ENCODE measurements at regions not wholly inside any gene's neighbourhood (a gene's known extent, or its start where the extent isn't known, plus 50 kb on each side); places are given as distances from the start of the nearest gene placed in this dataset.
"Not testable (repeated sequence)": the region's sequence is repeated elsewhere in the genome, so short reads cannot be mapped to it uniquely, and the experiment has no call there.

DNA sequence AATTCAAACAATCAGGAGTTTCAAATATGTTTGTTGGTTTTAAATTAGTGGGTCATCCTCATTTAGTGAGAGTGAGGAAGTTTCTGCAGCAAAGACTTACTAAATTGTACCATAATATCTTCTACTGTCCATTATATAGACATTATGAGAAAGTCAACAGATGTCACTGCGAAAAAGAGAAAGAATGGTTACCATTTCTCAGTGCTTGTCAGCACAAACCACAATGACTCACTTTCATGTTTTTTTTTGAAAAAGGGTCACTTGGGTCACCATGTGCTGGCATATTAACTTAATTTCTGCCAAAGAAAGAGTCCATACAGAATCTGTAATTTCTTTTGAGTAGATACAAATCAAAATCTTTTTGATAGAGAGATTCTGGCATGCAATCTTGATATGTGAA is 924.6 kb upstream of the FAT3 start:
- no peaks in the 10 kb centered on the region for H3K4me1 Mint-ChIP-seq
- H3K4me3 Mint-ChIP-seq: no peak overlapping the region
- H3K27ac Mint-ChIP-seq: no peak overlapping the region
- H3K27me3 Mint-ChIP-seq (ENCODE audit: low read depth): no peaks in the 10 kb centered on the region
- H3K36me3 Mint-ChIP-seq (ENCODE audit: low read depth): no peaks in the 10 kb centered on the region
- no peaks in the 10 kb centered on the region for H3K9me3 Mint-ChIP-seq
- TF ChIP-seq, protein P1, sequence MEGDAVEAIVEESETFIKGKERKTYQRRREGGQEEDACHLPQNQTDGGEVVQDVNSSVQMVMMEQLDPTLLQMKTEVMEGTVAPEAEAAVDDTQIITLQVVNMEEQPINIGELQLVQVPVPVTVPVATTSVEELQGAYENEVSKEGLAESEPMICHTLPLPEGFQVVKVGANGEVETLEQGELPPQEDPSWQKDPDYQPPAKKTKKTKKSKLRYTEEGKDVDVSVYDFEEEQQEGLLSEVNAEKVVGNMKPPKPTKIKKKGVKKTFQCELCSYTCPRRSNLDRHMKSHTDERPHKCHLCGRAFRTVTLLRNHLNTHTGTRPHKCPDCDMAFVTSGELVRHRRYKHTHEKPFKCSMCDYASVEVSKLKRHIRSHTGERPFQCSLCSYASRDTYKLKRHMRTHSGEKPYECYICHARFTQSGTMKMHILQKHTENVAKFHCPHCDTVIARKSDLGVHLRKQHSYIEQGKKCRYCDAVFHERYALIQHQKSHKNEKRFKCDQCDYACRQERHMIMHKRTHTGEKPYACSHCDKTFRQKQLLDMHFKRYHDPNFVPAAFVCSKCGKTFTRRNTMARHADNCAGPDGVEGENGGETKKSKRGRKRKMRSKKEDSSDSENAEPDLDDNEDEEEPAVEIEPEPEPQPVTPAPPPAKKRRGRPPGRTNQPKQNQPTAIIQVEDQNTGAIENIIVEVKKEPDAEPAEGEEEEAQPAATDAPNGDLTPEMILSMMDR (IDR thresholded peaks at IDR 0.05; ENCODE audit: unreplicated experiment in 3 of 3): no peak

DNA sequence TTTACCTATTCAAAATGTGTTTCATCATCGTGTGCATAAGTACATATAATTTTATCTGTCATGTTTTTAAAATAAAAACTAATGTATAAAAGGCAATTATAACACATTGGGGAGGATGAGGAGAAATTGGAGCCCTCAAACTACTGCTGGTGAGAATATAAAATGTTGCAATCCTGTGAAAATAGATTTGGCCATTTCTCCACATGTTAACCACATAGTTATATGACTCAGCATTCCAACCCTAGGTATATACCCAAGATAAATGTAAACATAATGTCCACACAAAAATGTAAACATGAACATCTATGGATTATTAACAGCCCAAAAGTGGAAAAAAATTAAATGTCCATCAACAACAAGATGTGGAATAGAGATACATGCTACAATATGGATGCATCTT is 928.0 kb upstream of the FAT3 start:
- Mint-ChIP-seq H3K9me3 (no peaks in the 10 kb centered on the region), H3K4me1 (no peaks in the 10 kb centered on the region)
- TF ChIP-seq, protein P1 (IDR thresholded peaks at IDR 0.05; ENCODE audit: unreplicated experiment in 3 of 3): no peak

DNA sequence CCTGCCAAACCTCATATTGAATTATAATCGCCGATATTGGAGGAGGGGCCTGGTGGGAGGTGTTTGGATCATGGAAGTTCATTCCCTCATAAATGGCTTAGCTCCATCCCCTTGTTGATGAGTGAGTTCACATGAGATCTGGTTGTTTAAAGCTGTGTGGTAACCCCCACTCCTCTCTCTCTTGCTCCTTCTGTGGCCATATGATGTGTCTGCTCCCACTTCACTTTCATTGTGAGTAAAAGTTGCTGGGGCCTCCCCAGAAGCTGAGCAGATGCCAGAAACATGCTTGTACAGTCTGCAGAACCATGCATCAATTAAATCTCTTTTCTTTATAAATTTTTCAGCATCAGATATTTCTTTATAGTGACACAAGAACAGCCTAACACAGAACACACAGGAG is 929.0 kb upstream of the FAT3 start:
- H3K4me1 Mint-ChIP-seq: no peaks in the 10 kb centered on the region

More for the DNA sequence above, 928.0 kb upstream of the FAT3 start:
- H3K4me3 Mint-ChIP-seq: no peak overlapping the region
- H3K27ac Mint-ChIP-seq: no peak overlapping the region
- no peaks in the 10 kb centered on the region for H3K27me3 Mint-ChIP-seq (ENCODE audit: low read depth)
- no peaks in the 10 kb centered on the region for H3K36me3 Mint-ChIP-seq (ENCODE audit: low read depth)

DNA sequence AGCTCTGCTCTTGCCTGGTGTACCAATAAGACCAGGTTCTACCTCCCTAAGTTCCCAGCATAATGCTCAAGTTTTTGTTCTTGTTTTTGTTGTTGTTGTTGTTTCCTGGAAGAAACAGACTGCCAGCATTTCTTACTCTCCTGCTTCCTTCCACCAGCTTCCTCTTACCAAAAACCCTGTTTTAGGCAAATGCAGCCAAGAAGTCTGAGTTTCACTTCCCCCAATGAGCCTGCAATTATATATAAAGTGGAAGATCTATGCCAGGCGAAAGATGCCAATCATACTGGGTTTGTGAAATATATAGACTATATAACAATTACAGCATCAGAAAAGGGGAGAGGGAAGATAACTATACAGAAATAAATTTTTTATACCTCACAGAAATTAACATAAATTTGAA is 931.5 kb upstream of the FAT3 start:
- no peaks in the 10 kb centered on the region for H3K4me1 Mint-ChIP-seq
- H3K9me3 Mint-ChIP-seq: no peaks in the 10 kb centered on the region
- TF ChIP-seq, protein P1 (IDR thresholded peaks at IDR 0.05; ENCODE audit: unreplicated experiment in 3 of 3): no peak
- H3K4me3 Mint-ChIP-seq: no peak overlapping the region
- no peak overlapping the region for H3K27ac Mint-ChIP-seq
- no peaks in the 10 kb centered on the region for H3K36me3 Mint-ChIP-seq (ENCODE audit: low read depth)
- H3K27me3 Mint-ChIP-seq (ENCODE audit: low read depth): no peaks in the 10 kb centered on the region

More for the DNA sequence above, 929.0 kb upstream of the FAT3 start:
- no peaks in the 10 kb centered on the region for H3K9me3 Mint-ChIP-seq
- TF ChIP-seq, protein P1 (IDR thresholded peaks at IDR 0.05; ENCODE audit: unreplicated experiment in 3 of 3): no peak
- no peak overlapping the region for H3K4me3 Mint-ChIP-seq
- no peaks in the 10 kb centered on the region for H3K36me3 Mint-ChIP-seq (ENCODE audit: low read depth)
- no peak overlapping the region for H3K27ac Mint-ChIP-seq
- H3K27me3 Mint-ChIP-seq (ENCODE audit: low read depth): no peaks in the 10 kb centered on the region

DNA sequence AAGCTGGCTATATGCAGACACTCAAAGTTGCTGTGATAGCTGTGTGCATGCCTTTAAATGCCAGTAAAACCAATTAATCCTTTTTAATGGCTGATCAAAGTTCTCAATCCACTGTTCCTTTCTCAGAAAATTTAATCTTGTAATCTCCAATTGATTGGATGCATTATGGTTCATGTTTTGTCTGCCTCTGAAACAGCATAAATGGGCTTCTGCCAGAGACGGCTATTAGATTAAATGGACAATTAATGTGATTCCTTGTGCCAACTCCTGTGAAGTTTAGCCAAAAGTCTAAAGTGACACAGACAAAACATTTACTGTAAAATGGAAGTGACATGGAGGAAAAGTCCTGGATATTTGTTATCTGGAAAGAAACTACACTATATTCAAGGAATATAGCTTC is 952.5 kb upstream of the FAT3 start:
- TF ChIP-seq, protein P1 (IDR thresholded peaks at IDR 0.05; ENCODE audit: unreplicated experiment in 3 of 3): no peak
- Mint-ChIP-seq H3K4me1 (no peaks in the 10 kb centered on the region), H3K36me3 (ENCODE audit: low read depth) (no peaks in the 10 kb centered on the region), H3K9me3 (no peaks in the 10 kb centered on the region), H3K27ac (no peak overlapping the region), H3K4me3 (no peak overlapping the region), H3K27me3 (ENCODE audit: low read depth) (peaks cover 3% of the 10 kb centered on the region)

DNA sequence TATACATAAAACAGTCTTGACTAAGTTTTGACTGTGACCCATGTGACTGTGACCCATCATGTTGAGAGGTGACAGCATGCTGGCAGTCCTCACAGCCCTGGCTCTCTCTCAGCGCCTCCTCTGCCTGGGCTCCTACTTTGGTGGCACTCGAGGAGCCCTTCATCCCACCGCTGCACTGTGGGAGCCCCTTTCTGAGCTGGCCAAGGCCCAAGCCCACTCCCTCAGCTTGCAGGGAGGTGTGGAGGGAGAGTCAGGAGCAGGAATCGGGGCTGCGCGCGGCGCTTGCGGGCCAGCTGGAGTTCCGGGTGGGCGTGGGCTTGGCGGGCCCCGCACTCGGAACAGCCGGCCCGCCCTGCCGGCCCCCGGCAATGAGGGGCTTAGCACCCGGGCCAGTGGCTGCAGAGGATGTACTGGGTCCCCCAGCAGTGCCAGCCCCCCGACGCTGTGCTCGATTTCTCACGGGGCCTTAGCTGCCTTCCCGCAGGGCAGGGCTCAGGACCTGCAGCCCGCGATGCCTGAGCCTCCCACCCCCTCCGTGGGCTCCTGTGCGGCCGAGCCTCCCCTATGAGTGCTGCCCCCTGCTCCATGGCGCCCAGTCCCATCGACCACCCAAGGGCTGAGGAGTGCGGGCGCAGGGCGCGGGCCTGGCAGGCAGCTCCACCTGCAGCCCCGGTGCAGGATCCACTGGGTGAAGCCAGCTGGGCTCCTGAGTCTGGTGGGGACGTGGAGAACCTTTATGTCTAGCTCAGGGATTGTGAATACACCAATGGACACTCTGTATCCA is 955.9 kb upstream of the FAT3 start:
- H3K4me3 Mint-ChIP-seq; H3K27ac Mint-ChIP-seq; H3K9me3 Mint-ChIP-seq; H3K27me3 Mint-ChIP-seq (ENCODE audit: low read depth); H3K36me3 Mint-ChIP-seq (ENCODE audit: low read depth); H3K4me1 Mint-ChIP-seq: not testable (repeated sequence)

Data from nephron (organoid).